Calu3 (cell line): ENCODE measurements at regions not wholly inside any gene's neighbourhood (a gene's known extent, or its start where the extent isn't known, plus 50 kb on each side); places are given as distances from the start of the nearest gene placed in this dataset.

Source experiments
- BruUV-seq: library from RNA; stranded (reverse); fragments of 400-500 nt; replicated peaks from 2 replicates; lab custom pipeline; 2021; lab: Mats Ljungman, UMichigan
- CTCF ChIA-PET: fragments of 300-600 bp; sonication (Branson Sonifier 250); formaldehyde crosslinking; loops from one replicate; lab custom pipeline; 2022; ENCODE audit warnings: antibody characterized with exemption; lab: Charles Lee
- DNase-seq: peaks from one replicate; pipeline ENCODE4 v3.0.0; 2022
- H3K27ac Mint-ChIP-seq: one replicate; pipeline ENCODE4 v1.8.0; 2022; ENCODE audit warnings: mixed read lengths; ENCODE audit not compliant: unreplicated experiment
- H3K27me3 Mint-ChIP-seq: one replicate; pipeline ENCODE4 v1.8.0; 2022; ENCODE audit warnings: mixed read lengths; ENCODE audit not compliant: unreplicated experiment
- H3K36me3 Mint-ChIP-seq: one replicate; pipeline ENCODE4 v1.8.0; 2022; ENCODE audit warnings: mild to moderate bottlenecking, moderate library complexity, mixed read lengths; ENCODE audit not compliant: insufficient read depth, unreplicated experiment
- H3K4me1 Mint-ChIP-seq: one replicate; pipeline ENCODE4 v1.8.0; 2022; ENCODE audit warnings: mild to moderate bottlenecking, low read depth, mixed read lengths; ENCODE audit not compliant: unreplicated experiment
- H3K4me3 Mint-ChIP-seq: one replicate; pipeline ENCODE4 v1.8.0; 2022; ENCODE audit warnings: mild to moderate bottlenecking, low read depth, moderate library complexity, mixed read lengths; ENCODE audit not compliant: unreplicated experiment
- H3K9me3 Mint-ChIP-seq: one replicate; pipeline ENCODE4 v1.8.0; 2022; ENCODE audit warnings: low read depth, mixed read lengths; ENCODE audit not compliant: unreplicated experiment
- CTCF ChIP-seq: fragments of 200-600 bp; IDR thresholded peaks from one replicate; pipeline ENCODE4 v1.8.0; 2022; ENCODE audit warnings: antibody characterized with exemption; ENCODE audit not compliant: unreplicated experiment
- intact Hi-C: fragments of 100-400 bp; cut with micrococcal nuclease; formaldehyde crosslinking; loops from one replicate; pipeline ENCODE4 v1.10.0; 2022; ENCODE audit not compliant: unreplicated experiment

GRCh38 chr3:166447513-166447912 lies 610.3 kb upstream of the BCHE start:
- no peaks in the 10 kb centered on the region for H3K36me3 Mint-ChIP-seq
- H3K27ac Mint-ChIP-seq, result no peak overlapping the region
- H3K27me3 Mint-ChIP-seq, result no peaks in the 10 kb centered on the region
- CTCF ChIA-PET, result no interaction called here
- no peak for TF ChIP-seq CTCF
- BruUV-seq, result no TSS peak
- H3K4me1 Mint-ChIP-seq, result no peaks in the 10 kb centered on the region
- DNase-seq, result no peak
- intact Hi-C loops, result no loop called here
- H3K9me3 Mint-ChIP-seq, result peaks cover 3% of the 10 kb centered on the region
- no peak overlapping the region for H3K4me3 Mint-ChIP-seq

GRCh38 chr3:166446986-166447385 lies 609.8 kb upstream of the BCHE start:
- no TSS peak for BruUV-seq
- Mint-ChIP-seq H3K36me3 (no peaks in the 10 kb centered on the region), H3K9me3 (peaks cover 6% of the 10 kb centered on the region), H3K27ac (no peak overlapping the region), H3K4me3 (no peak overlapping the region), H3K4me1 (no peaks in the 10 kb centered on the region), H3K27me3 (no peaks in the 10 kb centered on the region)
- TF ChIP-seq CTCF, result no peak
- no peak for DNase-seq
- CTCF ChIA-PET, result no interaction called here
- intact Hi-C loops, result no loop called here

GRCh38 chr3:166446291-166446690 lies 609.1 kb upstream of the BCHE start:
- Mint-ChIP-seq H3K27ac (no peak overlapping the region), H3K9me3 (peaks cover 4% of the 10 kb centered on the region), H3K36me3 (no peaks in the 10 kb centered on the region), H3K4me1 (no peaks in the 10 kb centered on the region), H3K27me3 (no peaks in the 10 kb centered on the region), H3K4me3 (no peak overlapping the region)
- BruUV-seq, result no TSS peak
- intact Hi-C loops, result no loop called here
- TF ChIP-seq CTCF, result no peak
- no peak for DNase-seq
- CTCF ChIA-PET, result no interaction called here

GRCh38 chr3:166445865-166446264 lies 608.6 kb upstream of the BCHE start:
- Mint-ChIP-seq H3K9me3 (peaks cover 4% of the 10 kb centered on the region), H3K4me1 (no peaks in the 10 kb centered on the region), H3K27ac (no peak overlapping the region), H3K36me3 (no peaks in the 10 kb centered on the region), H3K27me3 (no peaks in the 10 kb centered on the region), H3K4me3 (no peak overlapping the region)
- CTCF ChIA-PET, result no interaction called here
- no peak for DNase-seq
- no peak for TF ChIP-seq CTCF
- intact Hi-C loops, result no loop called here
- BruUV-seq, result no TSS peak
